ENCODE measurements at regions not wholly inside any gene's neighbourhood (a gene's known extent, or its start where the extent isn't known, plus 50 kb on each side); places are given as distances from the start of the nearest gene placed in this dataset.
"Not testable (repeated sequence)": the region's sequence is repeated elsewhere in the genome, so short reads cannot be mapped to it uniquely, and the experiment has no call there.

GRCh38 chr9:13457795-13458194, 178.3 kb upstream of the MPDZ start:
- Mint-ChIP-seq H3K4me1 (no peaks in the 10 kb centered on the region), H3K9me3 (peaks cover 18% of the 10 kb centered on the region), H3K4me3 (no peak overlapping the region), H3K36me3 (no peaks in the 10 kb centered on the region), H3K27ac (no peak overlapping the region)
- ATAC-seq (no peak), DNase-seq (ENCODE audit: low spot score in 2 of 2) (no peak)

GRCh38 chr9:13450723-13451122, 171.2 kb upstream of the MPDZ start:
- Mint-ChIP-seq H3K4me1 (no peaks in the 10 kb centered on the region), H3K27ac (no peak overlapping the region), H3K36me3 (no peaks in the 10 kb centered on the region), H3K9me3 (no peaks in the 10 kb centered on the region), H3K4me3 (no peak overlapping the region)
- DNase-seq (ENCODE audit: low spot score in 2 of 2) (no peak), ATAC-seq (no peak)

DNA sequence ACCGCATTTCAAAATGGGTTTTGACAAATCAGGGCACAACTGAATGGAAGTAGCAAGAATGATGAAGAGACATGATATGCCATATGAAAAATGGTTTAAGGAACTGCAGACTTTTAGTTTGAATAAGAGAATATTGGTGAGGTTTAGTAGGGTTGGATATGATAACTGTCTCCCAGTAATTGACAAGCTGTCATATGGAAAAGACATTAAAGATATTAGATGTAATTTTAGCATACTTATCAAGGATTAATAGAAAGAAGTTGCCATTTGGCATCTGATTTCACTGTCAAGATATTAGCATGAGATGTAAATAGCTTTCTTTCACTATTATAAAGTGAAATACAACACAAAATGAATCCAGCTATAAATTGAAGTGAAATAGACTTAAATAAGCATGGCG, 169.0 kb upstream of the MPDZ start:
- Mint-ChIP-seq H3K4me1 (no peaks in the 10 kb centered on the region), H3K36me3 (no peaks in the 10 kb centered on the region), H3K4me3 (no peak overlapping the region), H3K9me3 (peaks cover 3% of the 10 kb centered on the region), H3K27ac (no peak overlapping the region)
- ATAC-seq = no peak
- DNase-seq (ENCODE audit: low spot score in 2 of 2) = no peak

DNA sequence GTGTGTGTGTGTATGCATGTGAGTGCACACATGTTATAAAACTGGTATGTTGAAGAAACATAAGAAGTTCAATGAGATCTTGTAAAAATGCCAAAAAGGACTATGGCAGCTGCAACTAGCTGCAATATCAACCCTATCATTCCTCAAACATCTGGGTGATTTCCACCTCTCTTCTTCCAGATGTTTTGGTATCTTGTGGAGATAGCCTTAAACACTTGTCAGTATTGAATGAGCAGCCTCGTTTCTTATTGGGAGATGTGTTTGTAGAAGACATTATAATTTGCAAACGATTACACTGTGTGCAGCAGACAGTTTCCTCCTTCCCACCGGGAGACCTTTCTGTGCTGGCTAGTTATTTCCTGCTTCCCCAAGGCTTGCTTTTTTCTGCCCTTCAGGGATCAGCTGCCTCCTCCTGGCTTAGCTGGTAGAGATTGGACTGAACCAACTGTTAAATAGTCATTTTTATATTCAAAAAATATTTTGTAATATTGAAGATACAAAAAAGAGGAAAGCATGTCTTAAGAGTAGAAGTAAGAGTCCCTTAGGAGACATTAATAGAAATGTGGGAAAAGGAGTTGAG, 168.4 kb upstream of the MPDZ start:
- no peak for DNase-seq (ENCODE audit: low spot score in 2 of 2)
- Mint-ChIP-seq H3K4me1 (no peaks in the 10 kb centered on the region), H3K9me3 (peaks cover 3% of the 10 kb centered on the region), H3K36me3 (no peaks in the 10 kb centered on the region), H3K4me3 (no peak overlapping the region), H3K27ac (no peak overlapping the region)
- no peak for ATAC-seq

- no peak for DNase-seq (ENCODE audit: low spot score in 2 of 2)
- Mint-ChIP-seq H3K4me1 (no peaks in the 10 kb centered on the region), H3K9me3 (peaks cover 3% of the 10 kb centered on the region), H3K4me3 (no peak overlapping the region), H3K27ac (no peak overlapping the region), H3K36me3 (no peaks in the 10 kb centered on the region)
- no peak for ATAC-seq
Measured at GRCh38 chr9:13446938-13447842, 167.7 kb upstream of the MPDZ start.

- no peak overlapping the region for H3K27ac Mint-ChIP-seq
- no peaks in the 10 kb centered on the region for H3K4me1 Mint-ChIP-seq
- no peaks in the 10 kb centered on the region for H3K36me3 Mint-ChIP-seq
- H3K4me3 Mint-ChIP-seq = no peak overlapping the region
- ATAC-seq (no peak), DNase-seq (ENCODE audit: low spot score in 2 of 2) (no peak)
- peaks cover 3% of the 10 kb centered on the region for H3K9me3 Mint-ChIP-seq
Measured at GRCh38 chr9:13446286-13446937, 166.9 kb upstream of the MPDZ start.

GRCh38 chr9:13445103-13445500, 165.6 kb upstream of the MPDZ start:
- H3K4me1 Mint-ChIP-seq = no peaks in the 10 kb centered on the region
- H3K27ac Mint-ChIP-seq = no peak overlapping the region
- H3K9me3 Mint-ChIP-seq = peaks cover 3% of the 10 kb centered on the region
- DNase-seq (ENCODE audit: low spot score in 2 of 2) = no peak
- ATAC-seq = no peak
- no peaks in the 10 kb centered on the region for H3K36me3 Mint-ChIP-seq
- no peak overlapping the region for H3K4me3 Mint-ChIP-seq

- no peak overlapping the region for H3K4me3 Mint-ChIP-seq
- no peaks in the 10 kb centered on the region for H3K4me1 Mint-ChIP-seq
- DNase-seq (ENCODE audit: low spot score in 2 of 2) (no peak), ATAC-seq (no peak)
- no peaks in the 10 kb centered on the region for H3K36me3 Mint-ChIP-seq
- H3K9me3 Mint-ChIP-seq = peaks cover 3% of the 10 kb centered on the region
- H3K27ac Mint-ChIP-seq = no peak overlapping the region
Measured at GRCh38 chr9:13444245-13445102, 165.0 kb upstream of the MPDZ start.

DNA sequence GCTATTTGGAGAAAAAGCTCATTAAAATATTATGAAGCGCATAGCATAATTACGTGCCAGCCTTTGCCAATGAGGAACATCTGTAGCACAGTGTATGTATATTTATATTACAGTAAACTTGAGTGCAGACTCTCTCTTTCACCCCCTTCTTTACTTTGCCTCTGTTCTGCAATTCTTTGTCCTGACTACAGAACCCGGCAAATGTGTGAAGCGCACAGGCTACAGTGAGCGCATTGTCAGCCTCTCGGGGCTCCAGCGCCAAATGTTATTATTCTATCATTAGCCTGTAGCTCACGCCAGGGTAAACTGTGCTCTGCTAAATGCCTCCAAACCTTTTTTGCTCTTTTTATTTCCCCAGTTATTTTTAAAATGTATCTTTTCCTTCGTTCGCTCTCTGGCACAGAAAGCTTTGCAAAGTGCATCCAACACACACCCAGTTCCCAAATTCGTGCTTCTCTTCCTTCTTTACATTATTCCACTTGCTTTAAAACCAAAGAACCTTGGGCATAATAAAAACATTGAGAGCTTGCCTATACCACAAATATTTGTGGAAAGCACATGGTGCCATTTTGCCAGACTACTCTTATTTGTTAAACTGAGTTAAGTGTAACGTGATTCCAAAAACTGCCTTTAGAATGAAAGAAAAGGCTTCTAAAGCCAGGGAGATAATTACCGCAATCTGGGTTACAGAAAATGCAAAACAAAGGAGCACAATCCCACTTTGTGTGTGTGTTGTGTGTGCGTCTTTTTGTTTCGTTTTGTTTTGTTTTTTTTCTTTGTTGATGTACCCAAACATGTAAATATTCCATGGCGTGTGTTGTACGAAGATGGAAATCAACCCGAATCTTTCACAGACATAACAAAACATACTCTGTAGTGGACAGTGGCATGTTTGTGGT, 164.1 kb upstream of the MPDZ start:
- Mint-ChIP-seq H3K4me1 (no peaks in the 10 kb centered on the region), H3K4me3 (no peak overlapping the region), H3K9me3 (peaks cover 3% of the 10 kb centered on the region), H3K27ac (no peak overlapping the region), H3K36me3 (no peaks in the 10 kb centered on the region)
- no peak for ATAC-seq
- no peak for DNase-seq (ENCODE audit: low spot score in 2 of 2)

- Mint-ChIP-seq H3K36me3 (no peaks in the 10 kb centered on the region), H3K27ac (no peak overlapping the region), H3K4me1 (no peaks in the 10 kb centered on the region), H3K9me3 (peaks cover 3% of the 10 kb centered on the region), H3K4me3 (no peak overlapping the region)
- DNase-seq (ENCODE audit: low spot score in 2 of 2) (no peak), ATAC-seq (no peak)
Measured at GRCh38 chr9:13439685-13440476, 160.4 kb upstream of the MPDZ start.

- no peaks in the 10 kb centered on the region for H3K4me1 Mint-ChIP-seq
- ATAC-seq = no peak
- no peak overlapping the region for H3K4me3 Mint-ChIP-seq
- H3K27ac Mint-ChIP-seq = no peak overlapping the region
- no peaks in the 10 kb centered on the region for H3K36me3 Mint-ChIP-seq
- DNase-seq (ENCODE audit: low spot score in 2 of 2) = no peak
- H3K9me3 Mint-ChIP-seq = no peaks in the 10 kb centered on the region
Measured at GRCh38 chr9:13437866-13438265, 158.4 kb upstream of the MPDZ start.

DNA sequence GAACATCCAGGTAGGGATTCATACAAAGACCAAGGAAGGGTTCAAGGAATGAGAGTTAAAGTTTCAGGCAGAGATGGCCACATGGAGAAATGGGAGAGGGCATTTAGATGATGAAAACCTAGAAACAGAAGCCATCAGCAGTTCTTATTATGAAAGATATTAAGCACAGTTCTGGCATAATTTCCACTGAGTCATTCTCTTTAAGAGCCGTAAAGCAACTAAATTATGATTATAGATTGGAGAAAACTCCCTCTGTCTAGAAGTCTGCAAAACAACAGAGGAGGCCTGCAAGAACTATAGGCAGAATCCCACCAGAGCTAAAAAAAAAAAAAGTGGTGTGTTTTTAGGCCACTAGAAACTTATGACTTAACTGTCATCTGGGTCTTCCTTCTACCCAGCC, 157.1 kb upstream of the MPDZ start:
- no peak for ATAC-seq
- H3K9me3 Mint-ChIP-seq = no peaks in the 10 kb centered on the region
- H3K27ac Mint-ChIP-seq = no peak overlapping the region
- no peak overlapping the region for H3K4me3 Mint-ChIP-seq
- H3K36me3 Mint-ChIP-seq = no peaks in the 10 kb centered on the region
- no peak for DNase-seq (ENCODE audit: low spot score in 2 of 2)
- no peaks in the 10 kb centered on the region for H3K4me1 Mint-ChIP-seq

DNA sequence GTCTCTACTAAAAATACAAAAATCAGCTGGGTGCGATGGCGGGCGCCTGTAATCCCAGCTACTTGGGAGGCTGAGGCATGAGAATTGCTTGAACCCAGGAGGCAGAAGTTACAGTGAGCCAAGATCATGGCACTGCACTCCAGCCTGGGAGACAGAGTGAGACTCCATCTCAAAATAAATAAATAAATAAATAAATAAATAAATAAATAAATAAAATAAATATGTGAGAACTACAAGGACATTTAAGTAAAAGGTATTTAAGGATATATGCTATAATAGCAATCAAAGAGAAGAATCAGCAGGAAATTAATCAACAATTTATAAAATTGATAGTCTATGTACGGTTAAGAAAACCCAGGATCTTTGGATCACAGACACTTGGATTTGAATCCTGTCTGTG, 154.0 kb upstream of the MPDZ start:
- H3K4me3 Mint-ChIP-seq; H3K4me1 Mint-ChIP-seq; H3K9me3 Mint-ChIP-seq; H3K36me3 Mint-ChIP-seq; ATAC-seq; DNase-seq (ENCODE audit: low spot score in 2 of 2); H3K27ac Mint-ChIP-seq: not testable (repeated sequence)

- Mint-ChIP-seq H3K9me3 (no peaks in the 10 kb centered on the region), H3K27ac (no peak overlapping the region), H3K4me1 (no peaks in the 10 kb centered on the region), H3K4me3 (no peak overlapping the region), H3K36me3 (no peaks in the 10 kb centered on the region)
- DNase-seq (ENCODE audit: low spot score in 2 of 2) (no peak), ATAC-seq (no peak)
Measured at GRCh38 chr9:13432904-13433303, 153.4 kb upstream of the MPDZ start.
